ENCODE measurements at regions not wholly inside any gene's neighbourhood (a gene's known extent, or its start where the extent isn't known, plus 50 kb on each side); places are given as distances from the start of the nearest gene placed in this dataset.

GRCh38 chr6:71433441-71433840 is 144.8 kb downstream of the OGFRL1 start:
- TF ChIP-seq ZSCAN29 (IDR thresholded peaks at IDR 0.05): no peak
- TF ChIP-seq SREBF2 (IDR thresholded peaks at IDR 0.05; ENCODE audit: low read length): no peak
- TF ChIP-seq CTCF (IDR thresholded peaks at IDR 0.05 in 2 of 3, conservative IDR thresholded peaks at IDR 0.05 in 1 of 3; ENCODE audit: control insufficient read depth in 2 of 3, extremely low read depth in 1 of 3, insufficient read depth in 1 of 3, low read depth in 3 of 3, low read length in 3 of 3): no peak
- no peak for TF ChIP-seq MXI1 (IDR thresholded peaks at IDR 0.05; ENCODE audit: low read depth, low read length)
- TF ChIP-seq PML (IDR thresholded peaks at IDR 0.05; ENCODE audit: low read length): no peak
- TF ChIP-seq PKNOX1 (IDR thresholded peaks at IDR 0.05): no peak
- no peak for TF ChIP-seq SP1 (IDR thresholded peaks at IDR 0.05; ENCODE audit: low read depth, low read length)
- TF ChIP-seq YY1 (IDR thresholded peaks at IDR 0.05; ENCODE audit: low read depth, low read length): no peak
- TF ChIP-seq EGR1 (IDR thresholded peaks at IDR 0.05; ENCODE audit: borderline replicate concordance in 1 of 2, low read depth in 2 of 2, low read length in 2 of 2): no peak
